IgD-negative memory B cell (primary cell): ENCODE measurements at regions not wholly inside any gene's neighbourhood (a gene's known extent, or its start where the extent isn't known, plus 50 kb on each side); places are given as distances from the start of the nearest gene placed in this dataset.

Experiments used
- H3K27ac Mint-ChIP-seq, 3 donors: one replicate each; pipeline ENCODE4 v1.8.0; 2020 to 2022; ENCODE audit warnings: mild to moderate bottlenecking in 3 of 3, mixed read lengths in 3 of 3, moderate library complexity in 1 of 3
- H3K27me3 Mint-ChIP-seq: one replicate; pipeline ENCODE4 v1.8.0; 2021; ENCODE audit warnings: mixed read lengths
- H3K36me3 Mint-ChIP-seq: one replicate; pipeline ENCODE4 v1.8.0; 2020; ENCODE audit warnings: mild to moderate bottlenecking, mixed read lengths
- H3K4me1 Mint-ChIP-seq, 3 donors: one replicate each; pipeline ENCODE4 v1.8.0; 2020 to 2022; ENCODE audit warnings: mixed read lengths in 3 of 3, mild to moderate bottlenecking in 1 of 3
- H3K4me3 Mint-ChIP-seq, 4 donors: one replicate each; pipeline ENCODE4 v1.8.0; 2020 to 2022; ENCODE audit warnings: mild to moderate bottlenecking in 4 of 4, mixed read lengths in 4 of 4, moderate library complexity in 3 of 4
- H3K9me3 Mint-ChIP-seq, 3 donors: one replicate each; pipeline ENCODE4 v1.8.0; 2020 to 2021; ENCODE audit warnings: mixed read lengths in 3 of 3, mild to moderate bottlenecking in 1 of 3

DNA sequence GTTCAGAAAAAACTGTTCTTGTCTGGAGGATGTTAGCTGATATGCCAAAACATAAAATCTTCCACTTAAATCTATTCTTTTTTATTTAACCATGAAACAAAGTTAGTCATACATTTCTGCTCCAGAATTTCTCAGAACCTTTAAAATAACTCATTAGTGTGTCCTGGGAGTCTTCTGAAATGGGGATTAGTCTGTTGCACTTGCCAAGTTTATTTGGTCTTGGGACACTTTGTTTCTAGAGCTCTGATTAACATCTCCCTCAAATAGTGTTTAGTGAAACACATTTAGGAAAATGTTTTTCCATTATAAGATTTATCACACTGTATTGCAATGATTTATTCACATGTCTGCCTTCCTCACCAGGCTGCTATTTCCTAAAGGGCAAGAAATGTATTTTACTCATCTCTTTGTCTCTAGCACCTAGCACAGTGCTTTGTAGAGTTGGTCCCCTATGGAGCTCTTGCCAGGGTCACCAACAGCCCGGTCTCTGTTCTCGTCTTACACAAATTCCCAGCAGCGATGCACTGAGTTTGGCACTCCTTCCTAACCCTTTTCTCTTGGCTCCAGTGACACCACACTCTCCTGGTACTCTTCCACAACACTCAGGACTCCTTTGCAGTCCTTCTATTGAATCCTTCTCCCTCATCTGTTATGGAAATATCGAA, 189.2 kb downstream of the CSNK2A3 start:
- Mint-ChIP-seq H3K4me3 (no peak overlapping the region), H3K27me3 (peaks cover 5% of the 10 kb centered on the region), H3K36me3 (peaks cover 2% of the 10 kb centered on the region), H3K4me1 (peaks cover 0 to 4% (median 1%) of the 10 kb centered on the region in 3 donors), H3K27ac (no peak overlapping the region), H3K9me3 (peaks cover 0 to 8% (median 6%) of the 10 kb centered on the region in 3 donors)

DNA sequence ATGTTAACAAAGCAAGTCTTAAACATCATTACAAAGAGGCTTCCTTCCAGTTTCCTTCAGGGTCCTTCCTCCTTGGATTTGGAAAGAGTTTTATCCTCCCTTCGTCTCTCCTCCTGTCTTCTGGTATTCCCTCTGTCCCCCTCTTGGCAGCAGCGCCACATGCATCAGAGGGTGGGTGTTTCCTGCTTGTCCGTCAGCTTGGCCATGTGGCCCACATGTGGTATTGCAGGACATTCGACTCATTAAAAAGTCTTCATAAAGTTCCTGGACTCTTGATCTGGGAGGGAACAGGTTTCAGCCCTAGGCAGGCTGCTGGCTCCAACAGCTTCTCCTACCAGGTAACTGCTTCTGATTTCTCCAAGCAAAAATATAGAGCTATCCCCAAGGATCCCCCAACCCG, 189.8 kb downstream of the CSNK2A3 start:
- Mint-ChIP-seq H3K4me3 (no peak overlapping the region), H3K4me1 (peaks cover 0 to 4% (median 1%) of the 10 kb centered on the region in 3 donors), H3K27me3 (peaks cover 5% of the 10 kb centered on the region), H3K27ac (no peak overlapping the region), H3K9me3 (peaks cover 0 to 8% (median 6%) of the 10 kb centered on the region in 3 donors), H3K36me3 (peaks cover 2% of the 10 kb centered on the region)

GRCh38 chr11:11157185-11157584, 195.9 kb downstream of the CSNK2A3 start:
- Mint-ChIP-seq H3K4me3 (no peak overlapping the region), H3K36me3 (no peaks in the 10 kb centered on the region), H3K4me1 (peaks cover 0 to 10% (median 4%) of the 10 kb centered on the region in 3 donors), H3K9me3 (peaks cover 0 to 4% (median 4%) of the 10 kb centered on the region in 3 donors), H3K27ac (no peak overlapping the region), H3K27me3 (peaks cover 14% of the 10 kb centered on the region)

GRCh38 chr11:11155962-11156815, 196.9 kb downstream of the CSNK2A3 start:
- no peak overlapping the region for H3K27ac Mint-ChIP-seq
- peaks cover 0 to 4% (median 4%) of the 10 kb centered on the region in 3 donors for H3K9me3 Mint-ChIP-seq
- H3K27me3 Mint-ChIP-seq = peaks cover 13% of the 10 kb centered on the region
- H3K4me3 Mint-ChIP-seq = peak overlapping the region in 3 of 4 donors; percentile 12 to 78 (median 58)
- peaks cover 0 to 10% (median 3%) of the 10 kb centered on the region in 3 donors for H3K4me1 Mint-ChIP-seq
- H3K36me3 Mint-ChIP-seq = no peaks in the 10 kb centered on the region

DNA sequence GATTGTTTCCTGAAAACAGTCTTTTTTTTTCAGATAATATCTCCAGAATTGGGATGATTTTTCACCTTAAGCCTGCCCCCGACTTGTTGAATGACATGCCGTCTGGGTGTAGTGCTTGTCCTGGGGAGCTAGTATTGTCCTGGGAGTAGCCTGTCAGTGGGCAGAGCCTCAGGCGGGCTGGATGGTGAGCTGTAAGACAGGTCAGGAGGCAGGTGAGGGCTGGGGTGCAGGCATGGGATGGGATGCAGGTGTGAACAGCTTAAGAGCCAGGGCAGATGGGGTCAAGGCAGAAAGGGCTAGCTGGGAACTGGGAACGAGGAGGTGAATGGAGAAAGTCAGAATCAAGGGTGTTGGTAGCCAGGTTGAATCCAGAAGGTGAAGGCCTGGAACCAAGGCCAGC, 200.2 kb downstream of the CSNK2A3 start:
- Mint-ChIP-seq H3K27ac (no peak overlapping the region), H3K36me3 (no peaks in the 10 kb centered on the region), H3K4me1 (peaks cover 0 to 18% (median 4%) of the 10 kb centered on the region in 3 donors), H3K27me3 (peaks cover 11% of the 10 kb centered on the region), H3K9me3 (peaks cover 0 to 3% (median under 1%) of the 10 kb centered on the region in 3 donors), H3K4me3 (no peak overlapping the region)

DNA sequence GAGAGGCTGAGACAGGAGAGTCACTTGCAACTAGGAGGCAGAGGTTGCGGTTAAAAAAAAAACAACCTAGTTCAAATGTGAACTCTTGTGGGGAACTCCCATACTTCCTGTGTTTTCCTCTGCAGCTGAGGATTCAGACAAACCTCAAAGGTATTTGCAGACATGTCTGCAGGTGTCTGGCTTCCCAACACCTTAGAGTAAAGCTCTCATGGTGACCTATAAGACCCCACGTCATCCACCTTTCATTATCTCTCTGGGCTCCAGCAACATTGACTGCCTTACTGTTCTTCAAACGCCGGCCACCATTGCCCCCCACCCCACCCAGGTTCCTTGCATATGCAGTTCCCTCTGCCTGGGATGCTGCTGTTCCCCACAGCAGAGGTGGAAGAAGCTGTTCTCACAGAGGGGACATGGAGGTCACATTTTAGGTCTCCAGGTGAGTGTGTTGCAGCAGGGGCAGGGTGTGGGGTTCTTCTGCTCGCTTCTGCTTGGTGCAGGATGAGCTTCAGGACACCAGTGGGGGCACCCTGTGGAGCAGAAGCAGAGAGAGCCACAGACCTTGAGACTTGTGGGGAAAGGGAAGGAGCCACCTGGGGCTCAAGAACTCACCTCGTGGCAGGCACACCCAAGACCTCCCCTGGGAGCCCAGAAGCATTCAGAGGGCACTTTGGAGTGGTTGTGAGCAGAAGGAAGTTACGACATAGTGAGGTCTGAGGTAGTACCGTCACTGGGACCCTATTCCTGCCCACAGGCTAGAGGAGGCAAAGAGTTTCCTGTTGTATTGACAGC, 203.2 kb downstream of the CSNK2A3 start:
- H3K27ac Mint-ChIP-seq = peak overlapping the region in 2 of 3 donors; percentile 29 to 91
- H3K27me3 Mint-ChIP-seq = peaks cover 14% of the 10 kb centered on the region
- H3K9me3 Mint-ChIP-seq = peaks cover 0 to 3% (median 3%) of the 10 kb centered on the region in 3 donors
- H3K4me3 Mint-ChIP-seq = peak overlapping the region in 2 of 4 donors; percentile 73 to 76
- no peaks in the 10 kb centered on the region for H3K36me3 Mint-ChIP-seq
- peaks cover 0 to 10% (median 2%) of the 10 kb centered on the region in 3 donors for H3K4me1 Mint-ChIP-seq

- H3K27ac Mint-ChIP-seq = no peak overlapping the region
- H3K36me3 Mint-ChIP-seq = no peaks in the 10 kb centered on the region
- H3K27me3 Mint-ChIP-seq = peaks cover 18% of the 10 kb centered on the region
- H3K9me3 Mint-ChIP-seq = peaks cover 0 to 3% (median 3%) of the 10 kb centered on the region in 3 donors
- H3K4me3 Mint-ChIP-seq = no peak overlapping the region
- H3K4me1 Mint-ChIP-seq = peaks cover 0 to 8% (median 2%) of the 10 kb centered on the region in 3 donors
These were observed 204.5 kb downstream of the CSNK2A3 start for GRCh38 chr11:11148596-11148995.

DNA sequence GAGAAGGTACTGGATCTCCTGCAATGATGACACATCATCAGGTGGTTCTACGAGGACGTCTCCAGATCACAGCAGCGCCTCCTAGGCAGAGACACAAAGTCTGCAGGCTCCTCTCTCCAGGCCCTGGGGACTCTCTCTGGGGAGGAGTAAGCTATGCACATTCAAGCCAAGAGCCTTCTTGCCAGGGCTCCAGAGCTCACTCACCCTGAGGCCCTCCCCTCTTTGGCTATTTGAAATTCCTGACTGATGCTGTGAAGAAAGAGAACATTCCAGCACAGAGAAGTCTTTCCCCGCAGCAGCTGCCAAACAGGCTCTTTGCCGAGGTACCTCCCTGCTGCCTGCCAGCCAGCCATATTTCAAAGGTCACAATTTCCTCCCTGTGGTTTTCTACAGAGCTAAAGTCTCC, 204.9 kb downstream of the CSNK2A3 start:
- no peak overlapping the region for H3K4me3 Mint-ChIP-seq

DNA sequence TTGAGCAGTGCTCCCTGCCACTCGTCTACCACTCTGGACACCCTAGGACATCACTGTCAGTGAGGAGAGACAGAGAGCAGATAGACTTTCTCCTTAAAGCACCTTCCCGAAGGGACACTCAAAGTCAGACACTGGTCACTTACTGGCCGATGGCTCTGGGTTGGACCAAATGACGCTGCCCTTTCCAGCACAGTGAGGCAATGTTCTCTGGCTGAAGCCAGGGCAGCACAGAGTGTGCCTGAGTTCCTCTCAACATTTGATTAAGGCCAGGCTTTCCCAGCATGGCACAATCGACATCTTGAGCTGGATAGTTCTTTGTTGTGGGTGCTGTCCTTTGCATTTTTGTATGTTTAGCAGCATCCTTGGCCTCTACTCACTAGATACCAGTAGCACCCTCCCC, 206.2 kb downstream of the CSNK2A3 start:
- Mint-ChIP-seq H3K4me3 (no peak overlapping the region), H3K27ac (no peak overlapping the region), H3K27me3 (peaks cover 11% of the 10 kb centered on the region), H3K36me3 (no peaks in the 10 kb centered on the region), H3K4me1 (peaks cover 0 to 8% (median 2%) of the 10 kb centered on the region in 3 donors), H3K9me3 (peaks cover 0 to 3% (median 0%) of the 10 kb centered on the region in 3 donors)

More for the DNA sequence above, 204.9 kb downstream of the CSNK2A3 start:
- no peak overlapping the region for H3K27ac Mint-ChIP-seq
- peaks cover 0 to 3% (median 3%) of the 10 kb centered on the region in 3 donors for H3K9me3 Mint-ChIP-seq
- peaks cover 0 to 8% (median 2%) of the 10 kb centered on the region in 3 donors for H3K4me1 Mint-ChIP-seq
- peaks cover 16% of the 10 kb centered on the region for H3K27me3 Mint-ChIP-seq
- no peaks in the 10 kb centered on the region for H3K36me3 Mint-ChIP-seq

DNA sequence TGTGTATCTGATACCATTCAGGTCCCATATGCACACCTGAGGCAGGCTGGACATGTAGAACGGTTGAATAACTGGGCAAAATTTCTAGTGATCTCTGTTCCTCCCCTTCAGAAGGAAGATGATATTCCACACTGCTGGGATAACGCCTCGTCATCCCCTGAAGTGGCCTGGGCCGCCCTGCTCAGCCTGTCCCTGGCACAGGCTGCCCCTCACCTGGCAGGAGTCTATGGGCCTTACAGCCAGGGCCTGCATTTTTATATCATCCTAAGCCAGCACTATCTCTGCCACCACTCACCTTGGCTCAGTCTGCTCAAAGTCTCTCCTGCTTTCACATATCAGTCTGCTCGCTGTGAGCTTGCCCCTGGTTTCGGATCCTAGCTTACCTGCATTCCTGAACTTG, 209.2 kb downstream of the CSNK2A3 start:
- peaks cover 10% of the 10 kb centered on the region for H3K27me3 Mint-ChIP-seq
- H3K27ac Mint-ChIP-seq = no peak overlapping the region
- H3K36me3 Mint-ChIP-seq = no peaks in the 10 kb centered on the region
- H3K4me1 Mint-ChIP-seq = no peaks in the 10 kb centered on the region
- no peak overlapping the region for H3K4me3 Mint-ChIP-seq
- H3K9me3 Mint-ChIP-seq = peaks cover 0 to 3% (median 0%) of the 10 kb centered on the region in 3 donors

GRCh38 chr11:11142430-11142829, 210.6 kb downstream of the CSNK2A3 start:
- no peak overlapping the region for H3K27ac Mint-ChIP-seq
- no peaks in the 10 kb centered on the region for H3K9me3 Mint-ChIP-seq
- peaks cover 6% of the 10 kb centered on the region for H3K27me3 Mint-ChIP-seq
- no peaks in the 10 kb centered on the region for H3K36me3 Mint-ChIP-seq
- H3K4me3 Mint-ChIP-seq = no peak overlapping the region
- no peaks in the 10 kb centered on the region for H3K4me1 Mint-ChIP-seq

- no peak overlapping the region for H3K4me3 Mint-ChIP-seq
- no peaks in the 10 kb centered on the region for H3K36me3 Mint-ChIP-seq
- H3K4me1 Mint-ChIP-seq = peaks cover 0 to 2% (median 2%) of the 10 kb centered on the region in 3 donors
- no peak overlapping the region for H3K27ac Mint-ChIP-seq
- no peaks in the 10 kb centered on the region for H3K9me3 Mint-ChIP-seq
- peaks cover 6% of the 10 kb centered on the region for H3K27me3 Mint-ChIP-seq
These were observed 212.0 kb downstream of the CSNK2A3 start for GRCh38 chr11:11141065-11141464.

GRCh38 chr11:11140510-11140909, 212.5 kb downstream of the CSNK2A3 start:
- H3K27ac Mint-ChIP-seq = no peak overlapping the region
- H3K36me3 Mint-ChIP-seq = no peaks in the 10 kb centered on the region
- H3K4me3 Mint-ChIP-seq = no peak overlapping the region
- peaks cover 0 to 2% (median 2%) of the 10 kb centered on the region in 3 donors for H3K4me1 Mint-ChIP-seq
- no peaks in the 10 kb centered on the region for H3K9me3 Mint-ChIP-seq
- H3K27me3 Mint-ChIP-seq = peaks cover 6% of the 10 kb centered on the region

- H3K4me1 Mint-ChIP-seq = peaks cover 0 to 2% (median 2%) of the 10 kb centered on the region in 3 donors
- peaks cover 2% of the 10 kb centered on the region for H3K27me3 Mint-ChIP-seq
- no peaks in the 10 kb centered on the region for H3K36me3 Mint-ChIP-seq
- H3K4me3 Mint-ChIP-seq = no peak overlapping the region
- H3K27ac Mint-ChIP-seq = no peak overlapping the region
- no peaks in the 10 kb centered on the region for H3K9me3 Mint-ChIP-seq
These were observed 215.7 kb downstream of the CSNK2A3 start for GRCh38 chr11:11137339-11137738.
